ENCODE measurements at regions not wholly inside any gene's neighbourhood (a gene's known extent, or its start where the extent isn't known, plus 50 kb on each side); places are given as distances from the start of the nearest gene placed in this dataset.

DNA sequence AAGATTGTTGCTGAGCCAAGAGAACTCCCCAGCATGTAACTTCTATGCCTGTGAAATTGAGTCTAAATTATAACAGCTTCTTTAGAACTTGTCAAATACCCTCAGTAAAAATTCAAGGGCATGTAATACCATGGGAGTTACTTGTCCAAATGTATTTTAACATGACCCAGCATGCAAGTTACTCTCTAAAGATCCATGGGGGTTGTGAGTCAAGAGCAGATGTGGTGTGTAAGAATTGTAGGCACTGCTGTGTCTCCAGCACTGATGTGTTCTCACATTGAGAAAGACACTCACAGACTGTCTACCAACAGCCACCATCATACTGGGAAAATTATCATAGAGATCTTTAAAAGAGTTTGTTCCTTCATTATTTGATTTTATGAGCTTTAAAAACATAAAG is 237.4 kb upstream of the IL1RAPL1 start:
- Mint-ChIP-seq H3K27me3 (ENCODE audit: low read depth, unreplicated experiment) (no peaks in the 10 kb centered on the region), H3K27ac (ENCODE audit: unreplicated experiment) (no peak overlapping the region), H3K4me3 (ENCODE audit: unreplicated experiment) (no peak overlapping the region), H3K4me1 (ENCODE audit: low read depth, unreplicated experiment) (no peaks in the 10 kb centered on the region), H3K36me3 (ENCODE audit: low read depth, unreplicated experiment) (no peaks in the 10 kb centered on the region), H3K9me3 (ENCODE audit: unreplicated experiment) (no peaks in the 10 kb centered on the region)
- no peak for FAIRE-seq
- Histone ChIP-seq H3K9me3 (ENCODE audit: insufficient read depth, low read depth, low read length) (no peaks in the 10 kb centered on the region), H3K4me1 (ENCODE audit: insufficient read depth, low read length) (no peaks in the 10 kb centered on the region), H3K27ac (ENCODE audit: low read depth, low read length) (no peak overlapping the region), H3K36me3 (ENCODE audit: insufficient read depth, low read length) (no peaks in the 10 kb centered on the region), H3K9ac (ENCODE audit: low read length) (no peak overlapping the region), H3K79me2 (ENCODE audit: insufficient read depth, low read length) (no peaks in the 10 kb centered on the region), H3K4me2 (ENCODE audit: low read length) (no peak overlapping the region), H3K27me3 (ENCODE audit: insufficient read depth, low read length) (no peaks in the 10 kb centered on the region), H4K20me1 (ENCODE audit: insufficient read depth, low read length) (no peaks in the 10 kb centered on the region), H2AFZ (ENCODE audit: low read depth, low read length) (no peak overlapping the region), H3K4me3 (ENCODE audit: insufficient read depth, low read depth, low read length) (no peak overlapping the region)
- TF ChIP-seq EZH2 (IDR thresholded peaks at IDR 0.05; ENCODE audit: insufficient read depth, low read length) (no peak), CTCF (IDR thresholded peaks at IDR 0.05; ENCODE audit: insufficient read depth, low read depth, low read length) (no peak)
- no peak for DNase-seq (ENCODE audit: low read depth)

DNA sequence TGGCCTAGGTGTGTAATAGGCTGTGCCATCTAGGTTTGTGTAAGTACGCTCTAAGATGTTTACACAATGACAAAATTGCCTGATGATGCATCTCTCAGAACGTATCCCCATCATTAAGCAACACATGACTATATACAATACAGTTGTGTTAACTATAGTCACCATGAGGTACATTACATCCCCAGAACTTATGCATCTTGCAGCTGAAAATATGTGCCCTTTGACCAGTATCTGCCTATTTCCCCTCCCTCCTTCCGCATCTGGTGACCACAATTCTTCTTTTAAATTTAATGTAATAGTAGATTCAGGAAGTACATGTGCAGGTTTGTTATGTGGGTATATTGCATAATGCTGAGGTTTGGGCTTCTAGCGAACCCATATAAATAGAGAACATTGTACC is 239.8 kb upstream of the IL1RAPL1 start:
- no peak overlapping the region for H3K4me3 ChIP-seq (ENCODE audit: insufficient read depth, low read depth, low read length)

More for the DNA sequence above, 239.8 kb upstream of the IL1RAPL1 start:
- Histone ChIP-seq H3K27me3 (ENCODE audit: insufficient read depth, low read length) (no peaks in the 10 kb centered on the region), H3K27ac (ENCODE audit: low read depth, low read length) (no peak overlapping the region), H2AFZ (ENCODE audit: low read depth, low read length) (no peak overlapping the region), H3K4me1 (ENCODE audit: insufficient read depth, low read length) (no peaks in the 10 kb centered on the region), H3K36me3 (ENCODE audit: insufficient read depth, low read length) (no peaks in the 10 kb centered on the region), H3K9me3 (ENCODE audit: insufficient read depth, low read depth, low read length) (no peaks in the 10 kb centered on the region), H3K9ac (ENCODE audit: low read length) (no peak overlapping the region), H3K79me2 (ENCODE audit: insufficient read depth, low read length) (no peaks in the 10 kb centered on the region), H3K4me2 (ENCODE audit: low read length) (no peak overlapping the region), H4K20me1 (ENCODE audit: insufficient read depth, low read length) (no peaks in the 10 kb centered on the region)
- H3K36me3 Mint-ChIP-seq (ENCODE audit: low read depth, unreplicated experiment): no peaks in the 10 kb centered on the region
- DNase-seq (ENCODE audit: low read depth) (no peak), FAIRE-seq (peak; percentile 54)
- no peak overlapping the region for H3K4me3 Mint-ChIP-seq (ENCODE audit: unreplicated experiment)
- no peaks in the 10 kb centered on the region for H3K9me3 Mint-ChIP-seq (ENCODE audit: unreplicated experiment)
- no peaks in the 10 kb centered on the region for H3K27me3 Mint-ChIP-seq (ENCODE audit: low read depth, unreplicated experiment)
- no peak overlapping the region for H3K27ac Mint-ChIP-seq (ENCODE audit: unreplicated experiment)
- TF ChIP-seq CTCF (IDR thresholded peaks at IDR 0.05; ENCODE audit: insufficient read depth, low read depth, low read length) (no peak), EZH2 (IDR thresholded peaks at IDR 0.05; ENCODE audit: insufficient read depth, low read length) (no peak)
- no peaks in the 10 kb centered on the region for H3K4me1 Mint-ChIP-seq (ENCODE audit: low read depth, unreplicated experiment)
